ENCODE measurements at regions not wholly inside any gene's neighbourhood (a gene's known extent, or its start where the extent isn't known, plus 50 kb on each side); places are given as distances from the start of the nearest gene placed in this dataset.

DNA sequence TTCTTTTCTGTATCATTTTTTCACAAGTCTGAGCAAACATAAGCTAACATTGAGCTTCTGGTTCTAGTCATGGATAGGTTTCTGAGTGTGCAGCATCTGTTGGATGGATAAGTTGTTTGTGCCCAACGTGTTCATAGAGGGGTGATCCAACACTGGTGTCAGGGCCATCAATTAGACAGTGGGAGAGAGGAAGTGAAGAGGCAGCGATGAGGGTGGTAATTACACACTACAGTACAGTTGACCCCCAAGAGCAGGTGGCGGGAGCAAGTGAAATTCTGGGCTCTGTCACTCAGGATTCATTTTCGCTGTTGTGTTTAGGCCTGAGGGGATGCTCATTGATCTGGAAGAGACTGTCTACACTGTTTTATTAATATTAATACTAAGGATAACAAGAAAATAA is 180.0 kb upstream of the CXCR4 start:
- TF ChIP-seq, protein P1, sequence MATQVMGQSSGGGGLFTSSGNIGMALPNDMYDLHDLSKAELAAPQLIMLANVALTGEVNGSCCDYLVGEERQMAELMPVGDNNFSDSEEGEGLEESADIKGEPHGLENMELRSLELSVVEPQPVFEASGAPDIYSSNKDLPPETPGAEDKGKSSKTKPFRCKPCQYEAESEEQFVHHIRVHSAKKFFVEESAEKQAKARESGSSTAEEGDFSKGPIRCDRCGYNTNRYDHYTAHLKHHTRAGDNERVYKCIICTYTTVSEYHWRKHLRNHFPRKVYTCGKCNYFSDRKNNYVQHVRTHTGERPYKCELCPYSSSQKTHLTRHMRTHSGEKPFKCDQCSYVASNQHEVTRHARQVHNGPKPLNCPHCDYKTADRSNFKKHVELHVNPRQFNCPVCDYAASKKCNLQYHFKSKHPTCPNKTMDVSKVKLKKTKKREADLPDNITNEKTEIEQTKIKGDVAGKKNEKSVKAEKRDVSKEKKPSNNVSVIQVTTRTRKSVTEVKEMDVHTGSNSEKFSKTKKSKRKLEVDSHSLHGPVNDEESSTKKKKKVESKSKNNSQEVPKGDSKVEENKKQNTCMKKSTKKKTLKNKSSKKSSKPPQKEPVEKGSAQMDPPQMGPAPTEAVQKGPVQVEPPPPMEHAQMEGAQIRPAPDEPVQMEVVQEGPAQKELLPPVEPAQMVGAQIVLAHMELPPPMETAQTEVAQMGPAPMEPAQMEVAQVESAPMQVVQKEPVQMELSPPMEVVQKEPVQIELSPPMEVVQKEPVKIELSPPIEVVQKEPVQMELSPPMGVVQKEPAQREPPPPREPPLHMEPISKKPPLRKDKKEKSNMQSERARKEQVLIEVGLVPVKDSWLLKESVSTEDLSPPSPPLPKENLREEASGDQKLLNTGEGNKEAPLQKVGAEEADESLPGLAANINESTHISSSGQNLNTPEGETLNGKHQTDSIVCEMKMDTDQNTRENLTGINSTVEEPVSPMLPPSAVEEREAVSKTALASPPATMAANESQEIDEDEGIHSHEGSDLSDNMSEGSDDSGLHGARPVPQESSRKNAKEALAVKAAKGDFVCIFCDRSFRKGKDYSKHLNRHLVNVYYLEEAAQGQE (IDR thresholded peaks at IDR 0.05; ENCODE audit: insufficient read depth in 1 of 2, low read depth in 2 of 2, low read length in 2 of 2), result no peak
- TF ChIP-seq SIN3A (IDR thresholded peaks at IDR 0.05; ENCODE audit: borderline replicate concordance, insufficient read depth, low read length), result no peak
- TF ChIP-seq FOXP2 (optimal IDR thresholded peaks at IDR 0.05; ENCODE audit: borderline replicate concordance, extremely low read depth, extremely low read length, insufficient read depth), result no peak
- TF ChIP-seq POLR2AphosphoS5 (IDR thresholded peaks at IDR 0.05; ENCODE audit: low read depth, low read length), result no peak
- TF ChIP-seq TAF1 (IDR thresholded peaks at IDR 0.05; ENCODE audit: borderline replicate concordance, insufficient read depth, low read length), result no peak

DNA sequence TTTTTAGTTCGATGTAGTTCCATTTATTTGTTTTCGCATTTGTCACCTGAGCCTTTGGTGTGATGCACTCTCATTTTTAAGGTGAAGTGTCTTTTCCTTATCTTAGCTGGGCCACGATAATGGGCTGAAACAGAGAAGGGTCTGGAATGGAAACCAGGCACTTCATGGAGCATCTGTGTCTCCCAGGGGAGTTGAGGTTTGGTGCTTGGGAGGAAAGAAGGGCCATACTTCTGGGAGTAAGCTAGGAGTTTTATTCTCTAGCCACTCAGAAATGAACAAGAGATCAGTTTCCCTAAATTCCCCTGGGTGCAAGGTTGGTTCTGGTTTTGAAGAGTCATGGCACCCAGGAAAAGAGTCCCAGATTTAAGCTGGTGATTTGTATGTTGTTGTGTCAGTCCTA is 179.4 kb upstream of the CXCR4 start:
- no peak for TF ChIP-seq TAF1 (IDR thresholded peaks at IDR 0.05; ENCODE audit: borderline replicate concordance, insufficient read depth, low read length)
- no peak for TF ChIP-seq SIN3A (IDR thresholded peaks at IDR 0.05; ENCODE audit: borderline replicate concordance, insufficient read depth, low read length)
- no peak for TF ChIP-seq FOXP2 (optimal IDR thresholded peaks at IDR 0.05; ENCODE audit: borderline replicate concordance, extremely low read depth, extremely low read length, insufficient read depth)
- TF ChIP-seq, protein P1 (IDR thresholded peaks at IDR 0.05; ENCODE audit: insufficient read depth in 1 of 2, low read depth in 2 of 2, low read length in 2 of 2), result no peak
- TF ChIP-seq POLR2AphosphoS5 (IDR thresholded peaks at IDR 0.05; ENCODE audit: low read depth, low read length), result no peak

DNA sequence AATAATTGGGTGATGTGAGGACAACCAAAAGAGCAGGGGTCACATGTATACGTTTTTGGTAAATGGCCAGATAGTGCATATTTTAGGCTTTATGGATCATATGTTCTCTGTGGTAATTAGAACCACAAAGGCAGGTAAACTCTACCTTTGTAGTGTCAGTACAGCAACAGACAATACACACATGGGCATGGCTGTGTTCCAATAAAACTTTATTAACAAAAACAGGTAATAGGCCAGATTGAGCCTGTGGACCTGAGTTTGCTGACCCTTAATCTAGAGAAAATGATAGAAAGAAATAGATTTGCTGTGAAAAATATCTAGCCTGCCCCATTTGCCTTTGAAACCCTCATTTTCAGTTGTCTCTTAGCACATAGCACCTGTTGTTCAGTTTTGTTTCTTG is 177.2 kb upstream of the CXCR4 start:
- TF ChIP-seq SIN3A (IDR thresholded peaks at IDR 0.05; ENCODE audit: borderline replicate concordance, insufficient read depth, low read length) (no peak), FOXP2 (optimal IDR thresholded peaks at IDR 0.05; ENCODE audit: borderline replicate concordance, extremely low read depth, extremely low read length, insufficient read depth) (no peak), POLR2AphosphoS5 (IDR thresholded peaks at IDR 0.05; ENCODE audit: low read depth, low read length) (no peak), TAF1 (IDR thresholded peaks at IDR 0.05; ENCODE audit: borderline replicate concordance, insufficient read depth, low read length) (no peak)
- TF ChIP-seq, protein P1 (IDR thresholded peaks at IDR 0.05; ENCODE audit: insufficient read depth in 1 of 2, low read depth in 2 of 2, low read length in 2 of 2), result no peak

DNA sequence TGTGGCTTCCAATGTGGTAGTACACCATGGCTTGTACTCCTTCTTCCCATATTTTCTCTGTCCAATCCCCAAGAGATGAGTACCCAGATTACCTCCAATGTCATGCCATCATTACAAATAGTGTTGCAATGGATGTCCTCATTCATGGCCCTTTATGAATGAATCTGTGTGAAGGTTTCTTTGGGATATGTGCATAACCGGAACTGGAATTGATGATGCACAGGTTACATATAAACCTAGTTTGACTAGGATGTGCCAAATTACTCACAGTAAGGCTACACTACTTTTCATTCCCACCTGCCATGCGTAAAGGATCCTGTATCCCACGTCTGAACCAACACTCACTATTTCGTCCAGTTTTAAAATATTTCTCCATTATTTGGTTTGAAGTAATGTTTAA is 173.9 kb upstream of the CXCR4 start:
- TF ChIP-seq, protein P1 (IDR thresholded peaks at IDR 0.05; ENCODE audit: insufficient read depth in 1 of 2, low read depth in 2 of 2, low read length in 2 of 2), result no peak
- TF ChIP-seq TAF1 (IDR thresholded peaks at IDR 0.05; ENCODE audit: borderline replicate concordance, insufficient read depth, low read length), result no peak
- no peak for TF ChIP-seq POLR2AphosphoS5 (IDR thresholded peaks at IDR 0.05; ENCODE audit: low read depth, low read length)
- no peak for TF ChIP-seq SIN3A (IDR thresholded peaks at IDR 0.05; ENCODE audit: borderline replicate concordance, insufficient read depth, low read length)
- TF ChIP-seq FOXP2 (optimal IDR thresholded peaks at IDR 0.05; ENCODE audit: borderline replicate concordance, extremely low read depth, extremely low read length, insufficient read depth), result no peak

DNA sequence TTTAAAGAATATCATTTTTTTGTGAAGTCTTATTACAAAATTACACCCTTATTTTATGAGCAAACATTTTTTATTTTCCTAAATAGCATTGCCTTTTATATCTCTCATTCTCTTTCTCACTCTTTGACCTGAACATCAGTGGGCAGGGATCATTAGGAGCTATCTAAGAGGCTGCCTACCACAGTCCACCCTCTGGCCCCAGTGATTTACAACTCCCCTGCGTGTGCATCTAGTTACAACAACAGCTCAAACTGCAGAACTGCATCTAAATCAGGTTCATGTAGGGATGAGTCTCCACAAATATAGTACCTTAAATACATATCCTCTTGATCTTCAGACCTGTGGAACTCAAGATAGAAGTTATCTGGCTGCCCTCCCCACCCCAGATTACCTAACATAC is 172.4 kb upstream of the CXCR4 start:
- TF ChIP-seq FOXP2 (optimal IDR thresholded peaks at IDR 0.05; ENCODE audit: borderline replicate concordance, extremely low read depth, extremely low read length, insufficient read depth) (no peak), TAF1 (IDR thresholded peaks at IDR 0.05; ENCODE audit: borderline replicate concordance, insufficient read depth, low read length) (no peak), POLR2AphosphoS5 (IDR thresholded peaks at IDR 0.05; ENCODE audit: low read depth, low read length) (no peak), SIN3A (IDR thresholded peaks at IDR 0.05; ENCODE audit: borderline replicate concordance, insufficient read depth, low read length) (no peak)
- TF ChIP-seq, protein P1 (IDR thresholded peaks at IDR 0.05; ENCODE audit: insufficient read depth in 1 of 2, low read depth in 2 of 2, low read length in 2 of 2), result no peak
